ENCODE measurements at regions not wholly inside any gene's neighbourhood (a gene's known extent, or its start where the extent isn't known, plus 50 kb on each side); places are given as distances from the start of the nearest gene placed in this dataset.

GRCh38 chr12:124369827-124370378 lies 75.0 kb downstream of the RFLNA start:
- TF ChIP-seq CTCF (IDR thresholded peaks at IDR 0.05) (no peak), POLR2A (IDR thresholded peaks at IDR 0.05) (no peak)
